K562 (cell line): ENCODE measurements at regions not wholly inside any gene's neighbourhood (a gene's known extent, or its start where the extent isn't known, plus 50 kb on each side); places are given as distances from the start of the nearest gene placed in this dataset.

Experiments used
- JUND ChIP-seq, 2 experiments: IDR thresholded peaks; 2 replicates in 1 of 2; 3 replicates in 1 of 2; pipeline ENCODE4 v1.6.1; 2011; ENCODE audit warnings: borderline replicate concordance in 2 of 2, low read depth in 2 of 2, low read length in 2 of 2, improper control_type of control experiment in 1 of 2, missing biosample characterization in 1 of 2, missing genetic modification characterization in 1 of 2, missing genetic modification reagents in 1 of 2
- POLR2AphosphoS5 ChIP-seq: IDR thresholded peaks from 2 replicates; pipeline ENCODE4 v1.6.1; 2011; ENCODE audit warnings: mild to moderate bottlenecking, low read depth, low read length, moderate library complexity; ENCODE audit not compliant: control insufficient read depth, insufficient read depth
- RUNX1 ChIP-seq: sonication (generic); IDR thresholded peaks from 2 replicates; pipeline ENCODE4 v1.6.1; 2016; ENCODE audit warnings: antibody characterized with exemption, low read depth
- ZFX ChIP-seq: sonication (generic); formaldehyde crosslinking; IDR thresholded peaks from 2 replicates; pipeline ENCODE4 v1.8.0; 2022; ENCODE audit warnings: mild to moderate bottlenecking, missing genetic modification reagents, moderate library complexity
- ZNF184 ChIP-seq: sonication (generic); formaldehyde crosslinking; IDR thresholded peaks from 2 replicates; pipeline ENCODE4 v1.5.0; 2020; ENCODE audit warnings: missing genetic modification reagents
- TF ChIP-seq, protein P1 (sequence below), 3 experiments: IDR thresholded peaks in 2 of 3; conservative IDR thresholded peaks in 1 of 3; 2 replicates each; pipeline ENCODE4 v1.5.1; 2011 to 2012; ENCODE audit warnings: low read length in 3 of 3, mild to moderate bottlenecking in 3 of 3, control low read depth in 2 of 3, improper control_type of control experiment in 1 of 3, inconsistent platforms in 1 of 3, low read depth in 1 of 3, mixed read lengths in 1 of 3, moderate library complexity in 1 of 3; ENCODE audit not compliant: insufficient read depth in 2 of 3
- TF ChIP-seq, protein P2 (sequence below): sonication (generic); formaldehyde crosslinking; IDR thresholded peaks from 2 replicates; pipeline ENCODE4 v1.8.1; 2023; ENCODE audit warnings: mild to moderate bottlenecking, missing genetic modification reagents, moderate library complexity
- TF ChIP-seq, protein P3 (sequence below): sonication (generic); formaldehyde crosslinking; IDR thresholded peaks from 2 replicates; pipeline ENCODE4 v1.8.1; 2023; ENCODE audit warnings: mild to moderate bottlenecking, missing genetic modification reagents
- TF ChIP-seq, protein P4 (sequence below), 2 experiments: fragments of 450-650 bp in 1 of 2; sonication (generic) in 1 of 2; formaldehyde crosslinking; conservative IDR thresholded peaks; 2 replicates each; pipeline versions ENCODE4 v1.4.0 to v1.8.1; 2020 to 2022; ENCODE audit warnings: mild to moderate bottlenecking in 1 of 2, missing genetic modification reagents in 1 of 2

DNA sequence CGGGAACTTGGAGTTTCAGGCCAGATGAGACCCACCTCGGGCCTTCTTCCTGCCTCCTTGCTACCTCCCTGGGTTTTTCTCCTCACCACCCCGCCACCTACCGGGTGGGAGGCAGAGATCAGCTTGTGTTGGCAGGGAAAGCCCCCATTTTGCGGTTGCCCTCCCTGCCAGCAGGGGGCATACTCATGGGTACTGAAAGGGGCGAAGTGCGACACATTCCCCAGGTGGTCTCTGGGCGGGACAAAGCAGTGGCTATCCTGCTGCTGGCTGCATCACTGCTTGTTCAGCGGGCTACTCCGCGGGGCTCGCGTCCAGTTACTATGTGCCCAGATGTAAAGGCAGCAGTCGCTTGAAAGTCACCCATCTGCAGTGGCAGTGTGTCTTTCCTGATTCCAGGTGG, 330.3 kb downstream of the PDHA2 start:
- TF ChIP-seq, protein P1, sequence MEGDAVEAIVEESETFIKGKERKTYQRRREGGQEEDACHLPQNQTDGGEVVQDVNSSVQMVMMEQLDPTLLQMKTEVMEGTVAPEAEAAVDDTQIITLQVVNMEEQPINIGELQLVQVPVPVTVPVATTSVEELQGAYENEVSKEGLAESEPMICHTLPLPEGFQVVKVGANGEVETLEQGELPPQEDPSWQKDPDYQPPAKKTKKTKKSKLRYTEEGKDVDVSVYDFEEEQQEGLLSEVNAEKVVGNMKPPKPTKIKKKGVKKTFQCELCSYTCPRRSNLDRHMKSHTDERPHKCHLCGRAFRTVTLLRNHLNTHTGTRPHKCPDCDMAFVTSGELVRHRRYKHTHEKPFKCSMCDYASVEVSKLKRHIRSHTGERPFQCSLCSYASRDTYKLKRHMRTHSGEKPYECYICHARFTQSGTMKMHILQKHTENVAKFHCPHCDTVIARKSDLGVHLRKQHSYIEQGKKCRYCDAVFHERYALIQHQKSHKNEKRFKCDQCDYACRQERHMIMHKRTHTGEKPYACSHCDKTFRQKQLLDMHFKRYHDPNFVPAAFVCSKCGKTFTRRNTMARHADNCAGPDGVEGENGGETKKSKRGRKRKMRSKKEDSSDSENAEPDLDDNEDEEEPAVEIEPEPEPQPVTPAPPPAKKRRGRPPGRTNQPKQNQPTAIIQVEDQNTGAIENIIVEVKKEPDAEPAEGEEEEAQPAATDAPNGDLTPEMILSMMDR (IDR thresholded peaks at IDR 0.05 in 2 of 3, conservative IDR thresholded peaks at IDR 0.05 in 1 of 3; ENCODE audit: insufficient read depth in 2 of 3, low read depth in 1 of 3, low read length in 3 of 3) = peak; percentile 58 to 83 (median 61)
- TF ChIP-seq ZNF184 (CRISPR knock-in tag) (no peak), POLR2AphosphoS5 (no peak), RUNX1 (no peak), ZFX (CRISPR knock-in tag) (no peak), JUND (IDR thresholded peaks at IDR 0.05; ENCODE audit: borderline replicate concordance, low read depth, low read length) (no peak), JUND (tag; IDR thresholded peaks at IDR 0.05; ENCODE audit: borderline replicate concordance, low read depth, low read length) (no peak)
- TF ChIP-seq, protein P2, sequence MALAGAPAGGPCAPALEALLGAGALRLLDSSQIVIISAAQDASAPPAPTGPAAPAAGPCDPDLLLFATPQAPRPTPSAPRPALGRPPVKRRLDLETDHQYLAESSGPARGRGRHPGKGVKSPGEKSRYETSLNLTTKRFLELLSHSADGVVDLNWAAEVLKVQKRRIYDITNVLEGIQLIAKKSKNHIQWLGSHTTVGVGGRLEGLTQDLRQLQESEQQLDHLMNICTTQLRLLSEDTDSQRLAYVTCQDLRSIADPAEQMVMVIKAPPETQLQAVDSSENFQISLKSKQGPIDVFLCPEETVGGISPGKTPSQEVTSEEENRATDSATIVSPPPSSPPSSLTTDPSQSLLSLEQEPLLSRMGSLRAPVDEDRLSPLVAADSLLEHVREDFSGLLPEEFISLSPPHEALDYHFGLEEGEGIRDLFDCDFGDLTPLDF (CRISPR knock-in tag) = no peak
- TF ChIP-seq, protein P3, sequence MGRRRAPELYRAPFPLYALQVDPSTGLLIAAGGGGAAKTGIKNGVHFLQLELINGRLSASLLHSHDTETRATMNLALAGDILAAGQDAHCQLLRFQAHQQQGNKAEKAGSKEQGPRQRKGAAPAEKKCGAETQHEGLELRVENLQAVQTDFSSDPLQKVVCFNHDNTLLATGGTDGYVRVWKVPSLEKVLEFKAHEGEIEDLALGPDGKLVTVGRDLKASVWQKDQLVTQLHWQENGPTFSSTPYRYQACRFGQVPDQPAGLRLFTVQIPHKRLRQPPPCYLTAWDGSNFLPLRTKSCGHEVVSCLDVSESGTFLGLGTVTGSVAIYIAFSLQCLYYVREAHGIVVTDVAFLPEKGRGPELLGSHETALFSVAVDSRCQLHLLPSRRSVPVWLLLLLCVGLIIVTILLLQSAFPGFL = no peak
- TF ChIP-seq, protein P4, sequence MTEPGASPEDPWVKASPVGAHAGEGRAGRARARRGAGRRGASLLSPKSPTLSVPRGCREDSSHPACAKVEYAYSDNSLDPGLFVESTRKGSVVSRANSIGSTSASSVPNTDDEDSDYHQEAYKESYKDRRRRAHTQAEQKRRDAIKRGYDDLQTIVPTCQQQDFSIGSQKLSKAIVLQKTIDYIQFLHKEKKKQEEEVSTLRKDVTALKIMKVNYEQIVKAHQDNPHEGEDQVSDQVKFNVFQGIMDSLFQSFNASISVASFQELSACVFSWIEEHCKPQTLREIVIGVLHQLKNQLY (CRISPR knock-in tag; conservative IDR thresholded peaks at IDR 0.05) = no peak
